ENCODE measurements at regions not wholly inside any gene's neighbourhood (a gene's known extent, or its start where the extent isn't known, plus 50 kb on each side); places are given as distances from the start of the nearest gene placed in this dataset.

GRCh38 chr14:78106381-78106780 is 63.8 kb upstream of the NRXN3 start:
- TF ChIP-seq EP300 (IDR thresholded peaks at IDR 0.05; ENCODE audit: borderline replicate concordance) (no peak), EGR1 (IDR thresholded peaks at IDR 0.05) (no peak), YY1 (IDR thresholded peaks at IDR 0.05; ENCODE audit: low read depth) (no peak), TCF12 (IDR thresholded peaks at IDR 0.05; ENCODE audit: low read depth) (no peak), CREB1 (IDR thresholded peaks at IDR 0.05; ENCODE audit: low read depth) (no peak), ZBTB7A (IDR thresholded peaks at IDR 0.05; ENCODE audit: low read depth) (no peak)
- TF ChIP-seq, protein P1, sequence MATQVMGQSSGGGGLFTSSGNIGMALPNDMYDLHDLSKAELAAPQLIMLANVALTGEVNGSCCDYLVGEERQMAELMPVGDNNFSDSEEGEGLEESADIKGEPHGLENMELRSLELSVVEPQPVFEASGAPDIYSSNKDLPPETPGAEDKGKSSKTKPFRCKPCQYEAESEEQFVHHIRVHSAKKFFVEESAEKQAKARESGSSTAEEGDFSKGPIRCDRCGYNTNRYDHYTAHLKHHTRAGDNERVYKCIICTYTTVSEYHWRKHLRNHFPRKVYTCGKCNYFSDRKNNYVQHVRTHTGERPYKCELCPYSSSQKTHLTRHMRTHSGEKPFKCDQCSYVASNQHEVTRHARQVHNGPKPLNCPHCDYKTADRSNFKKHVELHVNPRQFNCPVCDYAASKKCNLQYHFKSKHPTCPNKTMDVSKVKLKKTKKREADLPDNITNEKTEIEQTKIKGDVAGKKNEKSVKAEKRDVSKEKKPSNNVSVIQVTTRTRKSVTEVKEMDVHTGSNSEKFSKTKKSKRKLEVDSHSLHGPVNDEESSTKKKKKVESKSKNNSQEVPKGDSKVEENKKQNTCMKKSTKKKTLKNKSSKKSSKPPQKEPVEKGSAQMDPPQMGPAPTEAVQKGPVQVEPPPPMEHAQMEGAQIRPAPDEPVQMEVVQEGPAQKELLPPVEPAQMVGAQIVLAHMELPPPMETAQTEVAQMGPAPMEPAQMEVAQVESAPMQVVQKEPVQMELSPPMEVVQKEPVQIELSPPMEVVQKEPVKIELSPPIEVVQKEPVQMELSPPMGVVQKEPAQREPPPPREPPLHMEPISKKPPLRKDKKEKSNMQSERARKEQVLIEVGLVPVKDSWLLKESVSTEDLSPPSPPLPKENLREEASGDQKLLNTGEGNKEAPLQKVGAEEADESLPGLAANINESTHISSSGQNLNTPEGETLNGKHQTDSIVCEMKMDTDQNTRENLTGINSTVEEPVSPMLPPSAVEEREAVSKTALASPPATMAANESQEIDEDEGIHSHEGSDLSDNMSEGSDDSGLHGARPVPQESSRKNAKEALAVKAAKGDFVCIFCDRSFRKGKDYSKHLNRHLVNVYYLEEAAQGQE (IDR thresholded peaks at IDR 0.05; ENCODE audit: low read depth) = no peak
- TF ChIP-seq, protein P2, sequence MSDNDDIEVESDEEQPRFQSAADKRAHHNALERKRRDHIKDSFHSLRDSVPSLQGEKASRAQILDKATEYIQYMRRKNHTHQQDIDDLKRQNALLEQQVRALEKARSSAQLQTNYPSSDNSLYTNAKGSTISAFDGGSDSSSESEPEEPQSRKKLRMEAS (IDR thresholded peaks at IDR 0.05) = no peak

DNA sequence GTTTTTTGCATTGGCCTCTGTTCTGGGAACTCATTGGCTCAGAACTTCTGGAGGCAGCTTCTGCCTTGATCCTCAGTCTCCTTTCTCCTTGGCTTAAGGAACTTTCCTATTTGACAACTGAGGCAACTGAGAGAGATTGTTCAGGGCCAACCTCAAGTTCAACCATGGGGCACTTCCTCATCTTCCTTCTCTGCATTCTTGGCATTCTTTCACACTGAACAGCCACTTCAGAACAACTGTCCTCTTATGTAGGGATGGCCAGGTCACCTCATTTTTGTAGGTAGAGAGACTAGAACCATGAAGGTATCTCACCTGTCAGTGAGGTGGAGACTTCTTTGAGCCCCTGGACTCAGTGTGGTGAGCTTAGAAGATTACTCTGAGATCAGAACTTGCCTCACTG is 63.0 kb upstream of the NRXN3 start:
- TF ChIP-seq TEAD4 (IDR thresholded peaks at IDR 0.05) (no peak), RAD21 (IDR thresholded peaks at IDR 0.05; ENCODE audit: low read depth) (no peak), FOXM1 (IDR thresholded peaks at IDR 0.05; ENCODE audit: borderline replicate concordance, low read depth) (no peak), EGR1 (IDR thresholded peaks at IDR 0.05) (no peak), ZBTB7A (IDR thresholded peaks at IDR 0.05; ENCODE audit: low read depth) (no peak)
- TF ChIP-seq, protein P2 (IDR thresholded peaks at IDR 0.05) = no peak

DNA sequence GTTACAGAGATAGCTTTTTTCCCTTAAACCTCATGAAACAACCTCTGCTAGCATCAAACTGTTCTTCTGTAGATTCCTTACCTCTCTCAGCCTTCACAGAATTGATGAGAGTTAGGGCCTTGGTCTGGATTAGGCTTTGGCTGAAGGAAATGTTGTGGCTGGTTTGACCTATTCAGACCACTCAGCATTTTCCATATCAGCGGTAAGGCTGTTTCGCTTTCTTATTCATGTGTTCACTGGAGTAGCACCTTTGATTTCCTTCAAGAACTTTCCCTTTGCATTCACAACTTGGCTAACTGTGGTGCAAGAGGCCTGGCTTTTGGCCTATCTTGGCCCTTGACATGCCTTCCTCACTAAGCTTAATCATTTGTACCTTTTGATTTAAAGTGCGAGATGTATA is 50.7 kb upstream of the NRXN3 start:
- TF ChIP-seq CEBPB (IDR thresholded peaks at IDR 0.05) (no peak), TEAD4 (IDR thresholded peaks at IDR 0.05) (no peak), NFIC (IDR thresholded peaks at IDR 0.05) (no peak), TAF1 (IDR thresholded peaks at IDR 0.05; ENCODE audit: low read depth) (no peak), FOXM1 (IDR thresholded peaks at IDR 0.05; ENCODE audit: borderline replicate concordance, low read depth) (no peak)
- TF ChIP-seq, protein P2 (IDR thresholded peaks at IDR 0.05) = no peak
- TF ChIP-seq, protein P1 (IDR thresholded peaks at IDR 0.05; ENCODE audit: low read depth) = no peak
- TF ChIP-seq, protein P3, sequence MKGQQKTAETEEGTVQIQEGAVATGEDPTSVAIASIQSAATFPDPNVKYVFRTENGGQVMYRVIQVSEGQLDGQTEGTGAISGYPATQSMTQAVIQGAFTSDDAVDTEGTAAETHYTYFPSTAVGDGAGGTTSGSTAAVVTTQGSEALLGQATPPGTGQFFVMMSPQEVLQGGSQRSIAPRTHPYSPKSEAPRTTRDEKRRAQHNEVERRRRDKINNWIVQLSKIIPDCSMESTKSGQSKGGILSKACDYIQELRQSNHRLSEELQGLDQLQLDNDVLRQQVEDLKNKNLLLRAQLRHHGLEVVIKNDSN (IDR thresholded peaks at IDR 0.05) = no peak

All from Ishikawa (cell line).